Nephron (organoid): ENCODE measurements at regions not wholly inside any gene's neighbourhood (a gene's known extent, or its start where the extent isn't known, plus 50 kb on each side); places are given as distances from the start of the nearest gene placed in this dataset.

Source experiments
- H3K27ac Mint-ChIP-seq, 3 experiments: 2 replicates each; pipeline ENCODE4 v1.8.0; 2020; ENCODE audit warnings: mixed read lengths in 3 of 3, mild to moderate bottlenecking in 2 of 3, moderate library complexity in 1 of 3
- H3K27me3 Mint-ChIP-seq: 2 replicates; pipeline ENCODE4 v1.8.0; 2021; ENCODE audit warnings: low read depth, mild to moderate bottlenecking, moderate library complexity, mixed read lengths
- H3K36me3 Mint-ChIP-seq: 2 replicates; pipeline ENCODE4 v1.8.0; 2020; ENCODE audit warnings: low read depth, mixed read lengths
- H3K4me1 Mint-ChIP-seq: 2 replicates; pipeline ENCODE4 v1.8.0; 2020; ENCODE audit warnings: mixed read lengths
- H3K4me3 Mint-ChIP-seq, 3 experiments: 2 replicates each; pipeline ENCODE4 v1.8.0; 2020; ENCODE audit warnings: mild to moderate bottlenecking in 3 of 3, mixed read lengths in 3 of 3, moderate library complexity in 2 of 3
- H3K9me3 Mint-ChIP-seq: 2 replicates; pipeline ENCODE4 v1.8.0; 2020; ENCODE audit warnings: mixed read lengths
- TF ChIP-seq, protein P1 (sequence below), 3 experiments: fragments of 200-600 bp; sonication (generic); IDR thresholded peaks; one replicate each; pipeline ENCODE4 v1.5.0; 2021; ENCODE audit warnings: antibody characterized with exemption in 3 of 3; ENCODE audit not compliant: unreplicated experiment in 3 of 3

DNA sequence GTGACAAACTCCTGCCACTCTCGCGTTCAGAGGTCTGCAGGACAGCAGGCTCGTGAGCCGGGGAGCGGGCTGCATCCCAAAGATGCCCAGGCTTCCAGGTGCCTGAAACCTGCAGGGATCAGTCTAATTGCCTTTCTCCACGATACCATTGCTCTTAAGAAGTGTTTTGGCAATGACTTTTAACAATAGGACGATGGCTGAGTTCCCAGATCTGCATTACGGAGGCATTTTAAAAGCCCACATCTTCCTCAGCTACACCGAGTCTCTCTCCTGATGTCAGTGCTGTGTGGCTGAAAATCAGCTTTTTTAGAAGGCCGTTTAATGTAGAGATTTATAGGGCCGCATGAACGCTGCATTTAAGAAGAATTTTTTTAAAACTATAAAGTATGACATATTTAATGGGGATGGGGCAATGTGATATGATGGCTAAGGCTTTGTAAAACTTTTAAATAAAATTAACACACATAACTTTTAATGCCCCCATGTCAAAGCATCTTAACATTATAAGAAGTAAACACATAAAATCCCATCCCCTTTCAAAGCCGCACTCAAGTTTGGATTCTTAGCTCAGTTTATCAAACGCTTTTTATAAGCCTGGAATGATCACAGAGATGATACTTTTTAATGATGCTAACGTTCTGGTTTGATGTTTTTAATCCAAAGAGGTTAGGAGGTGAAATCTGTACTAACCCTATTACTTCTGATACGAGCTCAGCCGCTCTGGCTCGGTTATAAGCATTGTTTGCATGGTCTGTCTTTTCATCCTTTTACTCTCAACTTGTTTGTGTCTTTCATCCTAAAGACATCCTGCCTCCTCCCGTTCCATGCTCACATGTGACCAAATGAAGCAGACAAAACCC lies 386.0 kb downstream of the SMOC2 start:
- H3K27ac Mint-ChIP-seq = peak overlapping the region; percentile 68 to 91 (median 89)
- H3K9me3 Mint-ChIP-seq = peaks cover 2% of the 10 kb centered on the region
- no peaks in the 10 kb centered on the region for H3K27me3 Mint-ChIP-seq
- H3K36me3 Mint-ChIP-seq = no peaks in the 10 kb centered on the region
- TF ChIP-seq, protein P1, sequence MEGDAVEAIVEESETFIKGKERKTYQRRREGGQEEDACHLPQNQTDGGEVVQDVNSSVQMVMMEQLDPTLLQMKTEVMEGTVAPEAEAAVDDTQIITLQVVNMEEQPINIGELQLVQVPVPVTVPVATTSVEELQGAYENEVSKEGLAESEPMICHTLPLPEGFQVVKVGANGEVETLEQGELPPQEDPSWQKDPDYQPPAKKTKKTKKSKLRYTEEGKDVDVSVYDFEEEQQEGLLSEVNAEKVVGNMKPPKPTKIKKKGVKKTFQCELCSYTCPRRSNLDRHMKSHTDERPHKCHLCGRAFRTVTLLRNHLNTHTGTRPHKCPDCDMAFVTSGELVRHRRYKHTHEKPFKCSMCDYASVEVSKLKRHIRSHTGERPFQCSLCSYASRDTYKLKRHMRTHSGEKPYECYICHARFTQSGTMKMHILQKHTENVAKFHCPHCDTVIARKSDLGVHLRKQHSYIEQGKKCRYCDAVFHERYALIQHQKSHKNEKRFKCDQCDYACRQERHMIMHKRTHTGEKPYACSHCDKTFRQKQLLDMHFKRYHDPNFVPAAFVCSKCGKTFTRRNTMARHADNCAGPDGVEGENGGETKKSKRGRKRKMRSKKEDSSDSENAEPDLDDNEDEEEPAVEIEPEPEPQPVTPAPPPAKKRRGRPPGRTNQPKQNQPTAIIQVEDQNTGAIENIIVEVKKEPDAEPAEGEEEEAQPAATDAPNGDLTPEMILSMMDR (IDR thresholded peaks at IDR 0.05; ENCODE audit: unreplicated experiment in 3 of 3) = no peak
- peaks cover 42% of the 10 kb centered on the region for H3K4me1 Mint-ChIP-seq
- H3K4me3 Mint-ChIP-seq = no peak overlapping the region

DNA sequence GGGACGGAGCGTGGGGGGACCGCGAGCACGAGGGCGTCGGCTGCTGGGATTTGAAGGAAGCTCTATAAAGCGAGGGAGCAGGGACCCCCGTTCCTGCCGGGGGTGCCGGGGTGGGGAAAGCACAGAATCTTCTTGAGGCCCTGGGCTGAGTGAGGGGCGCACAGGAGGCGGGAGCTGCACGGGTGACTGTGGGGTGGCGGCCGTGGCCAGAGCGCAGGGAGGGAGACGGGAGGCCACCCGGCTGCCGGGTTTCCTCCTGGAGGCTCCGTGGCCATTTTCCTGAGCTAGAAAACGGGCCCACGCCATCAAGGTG lies 385.1 kb downstream of the SMOC2 start:
- H3K27me3 Mint-ChIP-seq = no peaks in the 10 kb centered on the region
- H3K27ac Mint-ChIP-seq = peak overlapping the region; percentile 68 to 91 (median 89)
- peaks cover 2% of the 10 kb centered on the region for H3K9me3 Mint-ChIP-seq
- no peaks in the 10 kb centered on the region for H3K36me3 Mint-ChIP-seq
- TF ChIP-seq, protein P1 (IDR thresholded peaks at IDR 0.05; ENCODE audit: unreplicated experiment in 3 of 3) = no peak
- H3K4me1 Mint-ChIP-seq = peaks cover 42% of the 10 kb centered on the region
- no peak overlapping the region for H3K4me3 Mint-ChIP-seq

DNA sequence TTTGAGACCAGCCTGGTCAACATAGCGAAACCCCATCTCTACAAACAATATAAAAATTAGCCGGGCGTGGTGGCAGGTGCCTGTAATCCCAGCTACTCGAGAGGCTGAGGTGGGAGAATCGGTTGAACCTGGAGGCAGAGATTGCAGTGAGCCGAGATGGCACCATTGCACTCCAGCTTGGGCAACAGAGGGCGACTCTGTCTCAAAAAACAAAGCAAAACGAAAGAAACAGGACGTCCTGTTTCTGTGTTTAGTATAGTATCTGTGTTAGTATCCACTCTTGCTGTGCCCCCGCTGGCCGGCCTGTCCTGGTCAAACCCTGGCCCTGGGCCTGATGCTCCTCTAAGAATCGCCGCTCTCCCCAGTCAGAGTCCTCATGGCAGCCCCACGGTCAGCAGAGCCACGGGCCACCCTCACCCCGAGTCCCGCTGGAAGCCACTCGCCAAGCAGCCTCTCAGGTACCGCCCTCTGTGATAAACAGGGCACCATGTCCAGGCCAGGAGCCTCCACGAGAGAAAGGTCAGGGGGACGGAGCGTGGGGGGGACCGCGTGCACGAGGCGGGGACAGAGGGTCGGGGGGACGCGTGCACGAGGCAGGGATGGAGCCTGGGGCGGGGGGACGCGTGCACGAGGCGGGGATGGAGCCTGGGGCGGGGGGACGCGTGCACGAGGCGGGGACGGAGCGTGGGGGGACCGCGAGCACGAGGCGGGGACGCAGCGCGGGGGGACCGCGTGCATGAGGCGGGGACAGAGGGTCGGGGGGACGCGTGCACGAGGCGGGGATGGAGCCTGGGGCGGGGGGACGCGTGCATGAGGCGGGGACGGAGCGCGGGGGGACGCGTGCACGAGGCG lies 384.5 kb downstream of the SMOC2 start:
- Mint-ChIP-seq H3K27me3 (no peaks in the 10 kb centered on the region), H3K4me1 (peaks cover 42% of the 10 kb centered on the region), H3K27ac (peak overlapping the region in 2 of 3 experiments; percentile 62 to 75), H3K36me3 (no peaks in the 10 kb centered on the region), H3K9me3 (peaks cover 2% of the 10 kb centered on the region), H3K4me3 (no peak overlapping the region)
- TF ChIP-seq, protein P1 (IDR thresholded peaks at IDR 0.05; ENCODE audit: unreplicated experiment in 3 of 3) = no peak

DNA sequence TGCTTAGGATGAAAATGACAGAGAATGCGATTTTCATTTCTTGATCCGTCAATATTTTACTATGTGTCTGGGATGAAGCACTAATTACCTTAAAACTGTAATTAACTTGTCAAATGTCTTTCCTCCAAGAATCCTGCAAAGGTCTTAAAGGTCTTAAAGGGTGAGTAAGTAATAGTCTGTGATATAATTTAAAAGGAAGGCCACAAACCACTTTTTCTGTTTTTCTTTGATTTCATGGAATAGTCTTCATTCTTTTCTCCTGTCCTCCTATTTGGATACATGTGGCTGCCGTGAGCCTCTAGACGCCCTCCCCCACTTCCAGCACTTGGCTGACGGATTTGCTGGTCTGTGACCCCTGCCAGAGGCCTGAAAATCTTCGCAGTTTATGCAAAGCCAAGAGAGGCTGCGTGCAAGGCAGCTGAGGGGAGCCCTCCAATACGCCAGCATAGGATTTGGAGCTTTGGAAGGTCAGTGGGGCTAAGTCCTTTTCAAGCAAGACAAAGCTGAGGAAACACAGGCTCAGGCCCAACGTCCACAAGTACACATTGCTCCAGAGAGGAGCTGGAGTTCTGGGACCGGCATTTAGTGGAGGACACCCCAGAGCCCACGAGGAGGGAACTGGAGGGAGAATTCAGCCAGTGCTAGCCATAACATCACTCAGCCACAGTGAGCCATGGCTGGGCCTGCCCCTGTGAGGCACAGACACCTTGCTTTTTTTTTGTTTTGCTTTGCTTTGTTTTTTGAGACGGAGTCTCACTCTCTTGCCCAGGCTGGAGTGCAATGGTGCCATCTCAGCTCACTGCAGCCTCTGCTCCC lies 382.6 kb downstream of the SMOC2 start:
- peaks cover 36% of the 10 kb centered on the region for H3K4me1 Mint-ChIP-seq
- TF ChIP-seq, protein P1 (IDR thresholded peaks at IDR 0.05; ENCODE audit: unreplicated experiment in 3 of 3) = no peak
- no peaks in the 10 kb centered on the region for H3K36me3 Mint-ChIP-seq
- peaks cover 11% of the 10 kb centered on the region for H3K9me3 Mint-ChIP-seq
- H3K27ac Mint-ChIP-seq = peak overlapping the region; percentile 75 to 91 (median 88)
- H3K4me3 Mint-ChIP-seq = no peak overlapping the region
- H3K27me3 Mint-ChIP-seq = no peaks in the 10 kb centered on the region

DNA sequence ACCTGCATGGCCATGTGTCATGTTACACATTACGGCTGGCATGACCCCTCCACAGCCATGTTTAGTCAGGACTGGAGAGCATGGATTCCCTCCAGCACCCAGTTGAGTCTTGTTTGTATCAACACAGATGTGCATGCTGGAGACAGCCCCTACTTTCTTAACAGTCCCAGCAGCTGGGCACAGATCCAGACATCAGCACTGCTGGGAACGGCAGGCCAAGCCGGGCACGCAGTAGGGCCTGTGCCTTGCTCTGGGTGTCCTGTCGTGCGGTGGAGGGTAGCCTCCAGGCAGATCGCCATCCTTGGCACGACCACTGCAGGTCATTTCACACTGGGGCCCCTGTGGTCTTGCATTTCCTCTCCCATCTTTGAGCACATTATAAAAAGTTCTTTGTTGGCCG lies 381.4 kb downstream of the SMOC2 start:
- no peak overlapping the region for H3K4me3 Mint-ChIP-seq
- H3K36me3 Mint-ChIP-seq = no peaks in the 10 kb centered on the region
- H3K4me1 Mint-ChIP-seq = peaks cover 26% of the 10 kb centered on the region
- H3K27me3 Mint-ChIP-seq = no peaks in the 10 kb centered on the region
- peaks cover 18% of the 10 kb centered on the region for H3K9me3 Mint-ChIP-seq
- no peak overlapping the region for H3K27ac Mint-ChIP-seq
- TF ChIP-seq, protein P1 (IDR thresholded peaks at IDR 0.05; ENCODE audit: unreplicated experiment in 3 of 3) = no peak
